Testis (tissue), 2 donors: ENCODE measurements at regions not wholly inside any gene's neighbourhood (a gene's known extent, or its start where the extent isn't known, plus 50 kb on each side); places are given as distances from the start of the nearest gene placed in this dataset.

ENCODE experiments used
- POLR2A ChIP-seq: fragments of 450-650 bp; IDR thresholded peaks from one replicate; pipeline ENCODE4 v1.6.1; 2017; ENCODE audit warnings: antibody characterized with exemption, mild to moderate bottlenecking, moderate library complexity
- TF ChIP-seq, protein P1 (sequence below), 3 experiments: fragments of 450-650 bp in 2 of 3; fragments of 200-600 bp in 1 of 3; sonication (generic) in 1 of 3; IDR thresholded peaks; one replicate each; pipeline ENCODE4 v1.5.1; 2016 to 2019; ENCODE audit warnings: antibody characterized with exemption in 3 of 3, mild to moderate bottlenecking in 2 of 3, moderate library complexity in 1 of 3

DNA sequence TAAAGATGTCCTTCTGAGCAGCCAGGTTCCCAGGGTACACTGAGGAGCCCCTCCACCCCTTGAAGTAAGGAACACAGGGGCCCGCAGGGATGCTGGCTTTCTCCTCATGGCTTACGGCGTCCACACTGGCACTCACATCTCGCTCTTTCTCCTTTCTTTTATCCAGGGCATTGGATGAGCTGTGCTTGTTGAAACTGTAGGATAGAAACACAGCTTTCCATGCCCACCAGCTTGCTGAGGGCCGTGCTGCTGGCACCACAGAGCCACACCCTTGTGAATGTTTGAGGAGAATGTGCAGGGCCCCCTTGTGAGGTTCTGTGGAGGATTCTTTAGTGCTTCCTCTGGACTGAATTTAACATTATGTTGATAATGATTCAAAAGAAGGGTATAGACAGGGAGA is 51.7 kb upstream of the B3GAT1 start:
- TF ChIP-seq POLR2A: no peak
- TF ChIP-seq, protein P1, sequence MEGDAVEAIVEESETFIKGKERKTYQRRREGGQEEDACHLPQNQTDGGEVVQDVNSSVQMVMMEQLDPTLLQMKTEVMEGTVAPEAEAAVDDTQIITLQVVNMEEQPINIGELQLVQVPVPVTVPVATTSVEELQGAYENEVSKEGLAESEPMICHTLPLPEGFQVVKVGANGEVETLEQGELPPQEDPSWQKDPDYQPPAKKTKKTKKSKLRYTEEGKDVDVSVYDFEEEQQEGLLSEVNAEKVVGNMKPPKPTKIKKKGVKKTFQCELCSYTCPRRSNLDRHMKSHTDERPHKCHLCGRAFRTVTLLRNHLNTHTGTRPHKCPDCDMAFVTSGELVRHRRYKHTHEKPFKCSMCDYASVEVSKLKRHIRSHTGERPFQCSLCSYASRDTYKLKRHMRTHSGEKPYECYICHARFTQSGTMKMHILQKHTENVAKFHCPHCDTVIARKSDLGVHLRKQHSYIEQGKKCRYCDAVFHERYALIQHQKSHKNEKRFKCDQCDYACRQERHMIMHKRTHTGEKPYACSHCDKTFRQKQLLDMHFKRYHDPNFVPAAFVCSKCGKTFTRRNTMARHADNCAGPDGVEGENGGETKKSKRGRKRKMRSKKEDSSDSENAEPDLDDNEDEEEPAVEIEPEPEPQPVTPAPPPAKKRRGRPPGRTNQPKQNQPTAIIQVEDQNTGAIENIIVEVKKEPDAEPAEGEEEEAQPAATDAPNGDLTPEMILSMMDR (IDR thresholded peaks at IDR 0.05): no peak
